WTC11 (cell line): ENCODE measurements at regions not wholly inside any gene's neighbourhood (a gene's known extent, or its start where the extent isn't known, plus 50 kb on each side); places are given as distances from the start of the nearest gene placed in this dataset.

Experiments
- ATF1 ChIP-seq: sonication (generic); formaldehyde crosslinking; IDR thresholded peaks from 2 replicates; pipeline ENCODE4 v1.8.1; 2023; ENCODE audit warnings: mild to moderate bottlenecking, moderate library complexity, missing genetic modification reagents
- ELF4 ChIP-seq: sonication (generic); formaldehyde crosslinking; IDR thresholded peaks from 2 replicates; pipeline ENCODE4 v1.8.1; 2022; ENCODE audit warnings: low read depth, mild to moderate bottlenecking, moderate library complexity, missing genetic modification reagents
- MYBL2 ChIP-seq: sonication (generic); formaldehyde crosslinking; IDR thresholded peaks from 2 replicates; pipeline ENCODE4 v1.8.1; 2023; ENCODE audit warnings: mild to moderate bottlenecking, moderate library complexity, missing genetic modification reagents
- SP1 ChIP-seq: sonication (generic); formaldehyde crosslinking; conservative IDR thresholded peaks from 2 replicates; pipeline ENCODE4 v1.8.1; 2022; ENCODE audit warnings: missing genetic modification reagents
- ZNF138 ChIP-seq: sonication (generic); formaldehyde crosslinking; conservative IDR thresholded peaks from 2 replicates; pipeline ENCODE4 v1.8.1; 2022; ENCODE audit warnings: mild to moderate bottlenecking, moderate library complexity, missing genetic modification reagents
- ZNF263 ChIP-seq: sonication (generic); formaldehyde crosslinking; IDR thresholded peaks from 2 replicates; pipeline ENCODE4 v1.8.1; 2022; ENCODE audit warnings: low read depth, mild to moderate bottlenecking, moderate library complexity, missing genetic modification reagents
- ZNF423 ChIP-seq: fragments of 250-450 bp; sonication (Bioruptor Pico); IDR thresholded peaks from 2 replicates; pipeline ENCODE4 v2.1.2; 2022; ENCODE audit warnings: mild to moderate bottlenecking, moderate library complexity
- TF ChIP-seq, protein P1 (sequence below): fragments of 200-600 bp; IDR thresholded peaks from 2 replicates; pipeline ENCODE4 v1.8.0; 2022; ENCODE audit warnings: antibody characterized with exemption

DNA sequence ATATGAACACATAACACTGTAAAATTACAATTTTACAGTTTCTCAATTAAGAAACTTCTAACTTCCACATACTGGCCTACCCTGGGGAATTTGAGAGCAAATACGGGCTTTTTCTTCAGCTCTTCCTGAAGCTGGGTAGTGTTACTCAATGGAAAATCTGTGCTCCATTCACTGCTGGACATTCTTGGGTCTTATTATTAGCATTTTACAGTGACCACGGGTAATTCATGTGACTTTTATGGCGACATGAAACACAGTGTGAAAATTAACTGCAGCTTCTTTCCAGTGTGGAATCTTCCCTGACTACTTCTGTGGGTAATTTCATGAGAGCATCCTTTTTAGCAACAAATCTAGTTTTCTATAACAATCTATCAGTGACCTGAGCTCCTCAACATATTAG, 423.7 kb upstream of the ANO5 start:
- TF ChIP-seq ATF1 (CRISPR knock-in tag) (no peak), ZNF263 (CRISPR knock-in tag) (no peak), MYBL2 (CRISPR knock-in tag) (no peak), ELF4 (CRISPR knock-in tag) (no peak), ZNF138 (CRISPR knock-in tag) (no peak), ZNF423 (no peak), SP1 (CRISPR knock-in tag) (no peak)
- TF ChIP-seq, protein P1, sequence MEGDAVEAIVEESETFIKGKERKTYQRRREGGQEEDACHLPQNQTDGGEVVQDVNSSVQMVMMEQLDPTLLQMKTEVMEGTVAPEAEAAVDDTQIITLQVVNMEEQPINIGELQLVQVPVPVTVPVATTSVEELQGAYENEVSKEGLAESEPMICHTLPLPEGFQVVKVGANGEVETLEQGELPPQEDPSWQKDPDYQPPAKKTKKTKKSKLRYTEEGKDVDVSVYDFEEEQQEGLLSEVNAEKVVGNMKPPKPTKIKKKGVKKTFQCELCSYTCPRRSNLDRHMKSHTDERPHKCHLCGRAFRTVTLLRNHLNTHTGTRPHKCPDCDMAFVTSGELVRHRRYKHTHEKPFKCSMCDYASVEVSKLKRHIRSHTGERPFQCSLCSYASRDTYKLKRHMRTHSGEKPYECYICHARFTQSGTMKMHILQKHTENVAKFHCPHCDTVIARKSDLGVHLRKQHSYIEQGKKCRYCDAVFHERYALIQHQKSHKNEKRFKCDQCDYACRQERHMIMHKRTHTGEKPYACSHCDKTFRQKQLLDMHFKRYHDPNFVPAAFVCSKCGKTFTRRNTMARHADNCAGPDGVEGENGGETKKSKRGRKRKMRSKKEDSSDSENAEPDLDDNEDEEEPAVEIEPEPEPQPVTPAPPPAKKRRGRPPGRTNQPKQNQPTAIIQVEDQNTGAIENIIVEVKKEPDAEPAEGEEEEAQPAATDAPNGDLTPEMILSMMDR = no peak
